HEK293 (cell line): ENCODE measurements at regions not wholly inside any gene's neighbourhood (a gene's known extent, or its start where the extent isn't known, plus 50 kb on each side); places are given as distances from the start of the nearest gene placed in this dataset.

ENCODE experiments used
- CTCF ChIA-PET: fragments of 350-600 bp; formaldehyde crosslinking; extraction: SDS; loops from one replicate; lab custom pipeline; 2021; ENCODE audit warnings: antibody characterized with exemption; lab: Yijun Ruan, JAX
- POLR2A ChIA-PET: fragments of 300-600 bp; formaldehyde crosslinking; extraction: SDS; loops from one replicate; lab custom pipeline; 2020; ENCODE audit warnings: antibody characterized with exemption, inconsistent platforms; lab: Yijun Ruan, JAX
- H3K27ac ChIP-seq: fragments of 200-500 bp; sonication (Bioruptor generic); 2 replicates; pipeline ENCODE4 v1.5.1; 2014; ENCODE audit warnings: low read depth, low read length, control low read depth, inconsistent platforms; ENCODE audit errors: extremely low read depth
- H3K36me3 ChIP-seq, 2 experiments: fragments of 200-500 bp in 1 of 2; sonication (Bioruptor generic) in 1 of 2; 1 replicate in 1 of 2; 2 replicates in 1 of 2; pipeline ENCODE4 v1.5.1; 2014 to 2017; ENCODE audit warnings: inconsistent platforms in 2 of 2, low read length in 2 of 2; ENCODE audit not compliant: control insufficient read depth in 2 of 2, insufficient read depth in 1 of 2
- H3K4me1 ChIP-seq: fragments of 200-500 bp; sonication (Bioruptor generic); 2 replicates; pipeline ENCODE4 v1.5.1; 2014; ENCODE audit warnings: mild to moderate bottlenecking, low read length, inconsistent platforms; ENCODE audit not compliant: control insufficient read depth, insufficient read depth
- H3K4me3 ChIP-seq: 2 replicates; pipeline ENCODE4 v1.5.1; 2011; ENCODE audit warnings: low read depth, mild to moderate bottlenecking, control low read depth, low read length, moderate library complexity
- H3K9me3 ChIP-seq: fragments of 200-500 bp; sonication (Bioruptor generic); 2 replicates; pipeline ENCODE4 v1.5.1; 2014; ENCODE audit warnings: low read depth, low read length, inconsistent platforms; ENCODE audit not compliant: control insufficient read depth, insufficient read depth
- FEZF1 ChIP-seq: fragments of 450-650 bp; formaldehyde crosslinking; IDR thresholded peaks from 2 replicates; pipeline ENCODE4 v1.5.1; 2016; ENCODE audit warnings: missing biosample characterization, missing genetic modification characterization
- GLIS1 ChIP-seq: fragments of 450-650 bp; formaldehyde crosslinking; IDR thresholded peaks from 2 replicates; pipeline ENCODE4 v1.5.1; 2016; ENCODE audit warnings: missing biosample characterization, missing genetic modification characterization
- HOXA7 ChIP-seq: sonication (generic); formaldehyde crosslinking; IDR thresholded peaks from 2 replicates; pipeline ENCODE4 v1.8.1; 2022; ENCODE audit warnings: missing genetic modification reagents, borderline replicate concordance
- MZF1 ChIP-seq: fragments of 450-650 bp; formaldehyde crosslinking; IDR thresholded peaks from 2 replicates; pipeline ENCODE4 v1.5.1; 2017; ENCODE audit warnings: missing biosample characterization, missing genetic modification characterization, borderline replicate concordance
- PRDM6 ChIP-seq: fragments of 450-650 bp; formaldehyde crosslinking; IDR thresholded peaks from 2 replicates; pipeline ENCODE4 v1.5.1; 2017; ENCODE audit warnings: missing biosample characterization, missing genetic modification characterization
- TRIM28 ChIP-seq: IDR thresholded peaks from 2 replicates; pipeline ENCODE4 v1.6.1; 2011; ENCODE audit warnings: low read length, control low read depth, borderline replicate concordance
- YY1 ChIP-seq: fragments of 450-650 bp; formaldehyde crosslinking; IDR thresholded peaks from 2 replicates; pipeline ENCODE4 v1.5.1; 2018; ENCODE audit warnings: missing biosample characterization, missing genetic modification characterization
- ZBTB26 ChIP-seq: fragments of 450-650 bp; formaldehyde crosslinking; optimal IDR thresholded peaks from 2 replicates; pipeline ENCODE3; 2016; ENCODE audit warnings: missing biosample characterization, mild to moderate bottlenecking, missing genetic modification characterization
- ZNF184 ChIP-seq: fragments of 450-650 bp; IDR thresholded peaks from 2 replicates; pipeline ENCODE4 v1.5.1; 2018; ENCODE audit warnings: missing biosample characterization, mild to moderate bottlenecking, missing genetic modification characterization
- ZNF248 ChIP-seq: fragments of 450-650 bp; formaldehyde crosslinking; IDR thresholded peaks from 2 replicates; pipeline ENCODE4 v1.5.1; 2017; ENCODE audit warnings: missing biosample characterization, missing genetic modification characterization
- ZNF311 ChIP-seq: fragments of 450-650 bp; formaldehyde crosslinking; IDR thresholded peaks from 2 replicates; pipeline ENCODE4 v1.5.1; 2017; ENCODE audit warnings: missing biosample characterization, missing genetic modification characterization, borderline replicate concordance
- ZNF404 ChIP-seq: fragments of 450-650 bp; formaldehyde crosslinking; IDR thresholded peaks from 2 replicates; pipeline ENCODE4 v1.5.1; 2017; ENCODE audit warnings: missing biosample characterization, missing genetic modification characterization
- ZNF416 ChIP-seq: fragments of 450-650 bp; formaldehyde crosslinking; IDR thresholded peaks from 2 replicates; pipeline ENCODE4 v1.5.1; 2016; ENCODE audit warnings: missing biosample characterization, missing genetic modification characterization
- ZNF48 ChIP-seq: fragments of 450-650 bp; formaldehyde crosslinking; IDR thresholded peaks from 2 replicates; pipeline ENCODE4 v1.5.1; 2016; ENCODE audit warnings: missing biosample characterization, missing genetic modification characterization
- ZNF510 ChIP-seq: fragments of 450-650 bp; formaldehyde crosslinking; IDR thresholded peaks from 2 replicates; pipeline ENCODE4 v1.5.1; 2018; ENCODE audit warnings: mild to moderate bottlenecking, missing genetic modification characterization, missing biosample characterization; ENCODE audit not compliant: insufficient replicate concordance
- ZNF621 ChIP-seq: fragments of 450-650 bp; formaldehyde crosslinking; IDR thresholded peaks from 2 replicates; pipeline ENCODE4 v1.5.1; 2017; ENCODE audit warnings: missing biosample characterization, missing genetic modification characterization
- ZNF623 ChIP-seq: fragments of 450-650 bp; formaldehyde crosslinking; IDR thresholded peaks from 2 replicates; pipeline ENCODE4 v1.5.1; 2016; ENCODE audit warnings: missing biosample characterization, missing genetic modification characterization
- ZNF843 ChIP-seq: fragments of 450-650 bp; formaldehyde crosslinking; IDR thresholded peaks from 2 replicates; pipeline ENCODE4 v1.5.1; 2016; ENCODE audit warnings: missing biosample characterization, missing genetic modification characterization

DNA sequence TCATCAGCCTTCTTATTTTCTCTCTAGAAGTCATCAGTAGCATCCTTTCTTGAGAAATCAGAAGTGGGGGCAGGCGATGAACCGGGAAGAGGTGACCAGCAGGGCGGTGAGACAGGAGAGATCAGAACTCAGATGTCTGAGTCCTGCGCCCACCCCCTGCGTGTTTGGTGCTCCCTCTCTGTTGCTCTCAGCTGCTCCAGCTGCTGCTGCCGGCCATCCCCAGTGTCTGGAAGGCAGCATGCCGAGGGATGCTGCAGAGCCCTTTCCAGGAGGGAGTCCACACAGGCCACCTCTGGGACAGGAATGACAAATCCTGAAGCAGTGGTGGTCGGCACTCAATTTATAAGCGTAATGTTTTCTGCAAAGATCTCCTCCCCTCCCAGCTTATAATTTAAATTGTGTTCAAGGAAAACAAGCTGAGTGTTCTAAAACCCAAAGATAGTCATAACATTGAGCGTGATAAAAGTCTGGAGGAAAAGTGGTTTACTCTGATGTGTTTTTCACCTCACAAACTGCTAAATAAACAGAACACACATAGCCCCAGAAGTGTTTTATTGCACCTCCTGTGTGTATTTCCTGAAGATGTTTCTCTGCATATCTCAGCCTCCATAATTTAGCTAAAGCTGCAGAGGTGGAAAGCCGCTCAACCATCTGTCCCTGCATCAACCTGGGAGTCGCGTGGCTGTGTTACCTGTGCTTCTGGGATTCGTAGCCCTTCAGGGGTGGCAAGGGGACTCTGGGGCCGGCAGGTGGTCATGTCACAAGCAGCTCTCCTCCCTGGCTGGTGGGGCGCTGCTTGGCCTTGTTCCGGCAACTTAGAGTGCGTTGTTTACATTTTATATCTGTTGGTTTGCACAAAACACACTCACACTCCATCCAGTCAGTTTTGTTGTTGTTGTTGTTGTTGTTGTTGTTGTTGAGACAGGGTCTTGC, 191.2 kb downstream of the USP12 start:
- peaks cover 17% of the 10 kb centered on the region for H3K4me1 ChIP-seq
- no peak overlapping the region; the same call in 1 of the 2 replicates for H3K27ac ChIP-seq
- H3K36me3 ChIP-seq = no peaks in the 10 kb centered on the region
- ChIA-PET CTCF (interaction anchor here (1.1 to 1.6 kb wide), 2 partner anchors 34 to 380 kb away, joined by 3 to 7 read pairs; no protein-coding TSS in a partner anchor), POLR2A (no interaction called here)
- H3K9me3 ChIP-seq = no peaks in the 10 kb centered on the region
- H3K4me3 ChIP-seq = no peak overlapping the region
- TF ChIP-seq TRIM28 = 0 out of 2 replicates have a peak, but pooled peaks have one; percentile 51
- peak; percentile 59 for TF ChIP-seq GLIS1 (tag by site-specific recombination)
- no peak for TF ChIP-seq MZF1
- TF ChIP-seq ZBTB26 (tag by site-specific recombination) = no peak
- peak; percentile 16; the same call in 1 of the 2 replicates for TF ChIP-seq PRDM6 (tag by site-specific recombination)
- peak; percentile 6; the same call in 1 of the 2 replicates for TF ChIP-seq FEZF1 (tag by site-specific recombination)
- TF ChIP-seq ZNF248 (tag by site-specific recombination) = no peak

- Histone ChIP-seq H3K9me3 (no peaks in the 10 kb centered on the region), H3K4me1 (peaks cover 17% of the 10 kb centered on the region), H3K4me3 (no peak overlapping the region), H3K27ac (no peak overlapping the region; the same call in 1 of the 2 replicates), H3K36me3 (no peaks in the 10 kb centered on the region)
- CTCF ChIA-PET = interaction anchor here (0.9 to 1.6 kb wide), 4 partner anchors 33 to 383 kb away, joined by 3 to 7 read pairs (median 4); no protein-coding TSS in a partner anchor
- TF ChIP-seq ZNF404 (tag by site-specific recombination) (no peak), ZNF621 (tag by site-specific recombination) (no peak), ZNF623 (tag by site-specific recombination) (no peak), ZNF311 (tag by site-specific recombination) (no peak), ZNF416 (tag by site-specific recombination) (no peak), ZNF510 (no peak), ZNF184 (tag by site-specific recombination) (no peak), YY1 (no peak), MZF1 (no peak)
- POLR2A ChIA-PET = no interaction called here
Measured at GRCh38 chr13:26979334-26979733, 192.3 kb downstream of the USP12 start.

DNA sequence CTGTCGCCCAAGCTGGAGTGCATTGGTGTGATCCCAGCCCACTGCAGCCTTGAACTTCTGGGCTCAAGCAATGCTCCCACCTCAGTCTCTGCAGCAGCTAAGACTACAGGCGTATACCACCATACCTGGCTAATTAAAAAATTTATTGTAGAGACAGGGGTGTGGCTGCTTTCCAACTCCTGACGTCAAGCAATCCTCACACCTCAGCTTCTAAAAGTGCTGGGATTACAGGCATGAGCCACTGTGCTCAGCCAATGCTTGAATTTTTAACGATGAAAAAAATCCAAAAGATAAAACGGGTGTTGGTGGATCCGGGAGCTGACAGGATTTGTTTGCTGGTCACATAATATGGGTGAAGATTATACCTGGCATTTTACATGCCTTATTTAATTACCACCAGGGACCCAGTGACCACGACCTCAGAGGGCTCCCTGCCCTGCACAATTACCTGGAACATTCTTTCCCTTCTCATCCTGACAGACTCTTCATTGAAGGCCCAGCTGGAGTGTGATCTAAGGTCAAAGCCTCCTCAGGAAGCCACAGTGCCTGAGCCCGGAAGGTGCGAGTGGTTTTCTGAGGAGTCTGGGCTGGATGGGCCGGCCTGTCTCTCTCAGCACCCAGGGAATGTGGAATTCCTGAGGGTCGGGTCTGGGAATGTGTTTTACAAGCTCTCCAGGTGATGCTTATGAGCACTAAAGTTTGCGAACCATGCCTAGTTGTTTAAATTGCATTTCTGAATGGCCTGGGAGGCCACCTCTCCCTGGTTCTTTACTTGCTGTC, 193.3 kb downstream of the USP12 start:
- ChIA-PET POLR2A (no interaction called here), CTCF (interaction anchor here (0.6 to 1.6 kb wide), 4 partner anchors 32 to 848 kb away, joined by 3 to 7 read pairs (median 5); no protein-coding TSS in a partner anchor)
- H3K4me1 ChIP-seq = peaks cover 11% of the 10 kb centered on the region
- no peaks in the 10 kb centered on the region for H3K9me3 ChIP-seq
- no peak overlapping the region; the same call in 1 of the 2 replicates for H3K27ac ChIP-seq
- no peaks in the 10 kb centered on the region for H3K36me3 ChIP-seq
- TF ChIP-seq ZNF843 (tag by site-specific recombination) = no peak
- peak; percentile 60 for TF ChIP-seq GLIS1 (tag by site-specific recombination)
- TF ChIP-seq HOXA7 (CRISPR knock-in tag) = no peak
- no peak for TF ChIP-seq ZNF48 (tag by site-specific recombination)
- H3K4me3 ChIP-seq = no peak overlapping the region
